Thoracic aorta (tissue), 2 donors: ENCODE measurements at regions not wholly inside any gene's neighbourhood (a gene's known extent, or its start where the extent isn't known, plus 50 kb on each side); places are given as distances from the start of the nearest gene placed in this dataset.

Experiments
- ATAC-seq: fragments of 150-250 bp; one replicate; pipeline ENCODE4 v1.8.0; 2017; ENCODE audit warnings: low read depth; ENCODE audit not compliant: insufficient number of reproducible peaks, low FRiP score
- DNase-seq: peaks from one replicate; pipeline ENCODE4 v3.0.0-alpha.2; 2020; ENCODE audit warnings: low spot score
- H3K27ac ChIP-seq, 2 donors: fragments of 200-600 bp; sonication (generic); 1 replicate in 1 of 2; 2 replicates in 1 of 2; pipeline ENCODE4 v1.5.1; 2016; ENCODE audit warnings: mild to moderate bottlenecking in 2 of 2, moderate library complexity in 2 of 2
- H3K27me3 ChIP-seq: fragments of 200-600 bp; sonication (generic); replicated peaks from 2 replicates; pipeline ENCODE4 v1.6.0; 2016; ENCODE audit warnings: mild to moderate bottlenecking; ENCODE audit not compliant: insufficient read depth
- H3K36me3 ChIP-seq: fragments of 200-600 bp; sonication (generic); one replicate; pipeline ENCODE4 v1.5.1; 2016
- H3K4me1 ChIP-seq, 2 donors: fragments of 200-600 bp; sonication (generic); 1 replicate in 1 of 2; 2 replicates in 1 of 2; pipeline versions ENCODE4 v1.5.1 to v1.6.0; 2016; ENCODE audit warnings: low read depth in 2 of 2, mild to moderate bottlenecking in 1 of 2; ENCODE audit not compliant: control insufficient read depth in 1 of 2
- H3K4me3 ChIP-seq: fragments of 200-600 bp; sonication (generic); 2 replicates; pipeline ENCODE4 v1.5.1; 2016; ENCODE audit warnings: mild to moderate bottlenecking
- H3K9me3 ChIP-seq: fragments of 200-600 bp; sonication (generic); 2 replicates; pipeline ENCODE4 v1.5.1; 2016
- TF ChIP-seq, protein P1 (sequence below): fragments of 200-600 bp; sonication (generic); IDR thresholded peaks from one replicate; pipeline ENCODE4 v1.5.1; 2019; ENCODE audit warnings: antibody characterized with exemption

DNA sequence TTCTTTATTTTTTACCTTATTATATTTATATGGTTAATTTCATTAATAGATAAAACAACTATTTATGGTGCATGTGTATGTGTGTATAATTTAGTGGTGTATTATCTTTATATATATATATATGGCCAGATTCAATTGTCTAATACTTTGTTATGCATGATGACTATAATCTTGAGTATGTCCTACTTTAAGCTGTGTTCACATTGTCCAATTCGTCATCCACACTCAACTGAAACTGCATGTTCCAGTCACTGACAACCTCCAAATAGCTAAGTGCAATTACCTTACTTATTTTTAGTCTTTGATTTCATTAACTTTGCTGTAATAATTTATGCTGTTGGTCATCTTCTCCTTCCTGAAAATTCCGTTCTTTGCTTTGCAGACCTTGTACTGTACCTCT is 306.5 kb upstream of the TMTC1 start:
- ATAC-seq (no peak), DNase-seq (no peak)
- Histone ChIP-seq H3K27me3 (no peaks in the 10 kb centered on the region), H3K4me3 (no peak overlapping the region), H3K9me3 (no peaks in the 10 kb centered on the region), H3K36me3 (no peaks in the 10 kb centered on the region), H3K4me1 (no peaks in the 10 kb centered on the region), H3K27ac (no peak overlapping the region)
- TF ChIP-seq, protein P1, sequence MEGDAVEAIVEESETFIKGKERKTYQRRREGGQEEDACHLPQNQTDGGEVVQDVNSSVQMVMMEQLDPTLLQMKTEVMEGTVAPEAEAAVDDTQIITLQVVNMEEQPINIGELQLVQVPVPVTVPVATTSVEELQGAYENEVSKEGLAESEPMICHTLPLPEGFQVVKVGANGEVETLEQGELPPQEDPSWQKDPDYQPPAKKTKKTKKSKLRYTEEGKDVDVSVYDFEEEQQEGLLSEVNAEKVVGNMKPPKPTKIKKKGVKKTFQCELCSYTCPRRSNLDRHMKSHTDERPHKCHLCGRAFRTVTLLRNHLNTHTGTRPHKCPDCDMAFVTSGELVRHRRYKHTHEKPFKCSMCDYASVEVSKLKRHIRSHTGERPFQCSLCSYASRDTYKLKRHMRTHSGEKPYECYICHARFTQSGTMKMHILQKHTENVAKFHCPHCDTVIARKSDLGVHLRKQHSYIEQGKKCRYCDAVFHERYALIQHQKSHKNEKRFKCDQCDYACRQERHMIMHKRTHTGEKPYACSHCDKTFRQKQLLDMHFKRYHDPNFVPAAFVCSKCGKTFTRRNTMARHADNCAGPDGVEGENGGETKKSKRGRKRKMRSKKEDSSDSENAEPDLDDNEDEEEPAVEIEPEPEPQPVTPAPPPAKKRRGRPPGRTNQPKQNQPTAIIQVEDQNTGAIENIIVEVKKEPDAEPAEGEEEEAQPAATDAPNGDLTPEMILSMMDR = no peak

DNA sequence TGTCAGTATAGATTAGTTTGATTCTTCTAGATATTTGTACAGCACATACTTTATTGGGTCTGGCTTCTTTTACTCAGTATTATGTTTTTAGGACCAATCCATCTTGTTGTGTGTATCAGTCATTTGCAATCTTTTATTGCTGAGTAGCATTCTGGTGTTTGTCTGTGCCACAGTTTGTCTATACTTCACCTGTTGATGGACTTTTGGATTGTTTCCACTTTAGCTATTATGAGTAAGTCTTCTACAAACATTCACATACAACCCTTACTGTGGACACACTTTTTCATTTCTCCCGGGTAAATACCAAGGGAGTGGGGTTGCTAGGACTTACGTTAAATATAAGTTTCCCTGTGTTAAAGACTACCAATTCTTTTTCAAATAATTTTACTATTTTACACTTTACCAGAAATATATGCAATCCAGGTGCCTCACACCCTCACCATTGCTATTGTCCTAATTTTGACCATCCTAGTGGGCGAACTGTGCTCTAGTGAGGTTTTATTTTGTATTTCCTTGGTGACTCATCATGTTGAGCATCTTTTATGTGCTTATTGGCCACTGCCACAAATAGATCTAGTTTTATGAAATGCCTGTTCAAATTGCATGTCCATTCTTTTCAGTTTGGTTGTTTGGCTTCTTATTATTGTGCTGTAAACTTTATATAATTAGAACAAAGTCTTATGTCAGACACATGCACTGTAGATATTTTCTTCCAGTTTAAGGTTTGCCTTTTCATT is 304.7 kb upstream of the TMTC1 start:
- no peaks in the 10 kb centered on the region for H3K27me3 ChIP-seq
- no peaks in the 10 kb centered on the region for H3K36me3 ChIP-seq
- DNase-seq (no peak), ATAC-seq (no peak)
- TF ChIP-seq, protein P1 = no peak
- H3K27ac ChIP-seq = no peak overlapping the region
- no peaks in the 10 kb centered on the region for H3K4me1 ChIP-seq
- H3K9me3 ChIP-seq = no peaks in the 10 kb centered on the region
- no peak overlapping the region for H3K4me3 ChIP-seq

DNA sequence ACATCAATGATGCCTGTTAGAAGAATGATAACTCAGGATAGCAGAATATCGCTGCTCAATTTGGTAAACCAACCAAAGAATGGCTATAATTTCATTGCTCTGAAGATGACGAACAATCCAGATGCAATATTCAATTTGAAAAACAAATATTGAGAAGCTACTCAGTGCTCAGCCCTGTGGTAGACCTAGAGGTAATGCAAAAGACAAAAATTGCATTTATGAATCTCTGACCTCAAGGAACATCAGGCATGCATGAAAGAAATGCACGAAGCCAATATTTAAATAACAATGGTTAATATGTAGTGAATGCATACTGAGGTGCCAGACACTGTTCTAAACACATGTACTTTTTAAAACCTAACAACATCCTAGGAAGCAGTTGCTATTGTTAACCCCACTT is 298.6 kb upstream of the TMTC1 start:
- no peak overlapping the region for H3K27ac ChIP-seq
- H3K36me3 ChIP-seq = no peaks in the 10 kb centered on the region
- TF ChIP-seq, protein P1 = no peak
- no peaks in the 10 kb centered on the region for H3K9me3 ChIP-seq
- no peaks in the 10 kb centered on the region for H3K27me3 ChIP-seq
- no peak for ATAC-seq
- H3K4me1 ChIP-seq = no peaks in the 10 kb centered on the region
- no peak for DNase-seq
- H3K4me3 ChIP-seq = no peak overlapping the region

DNA sequence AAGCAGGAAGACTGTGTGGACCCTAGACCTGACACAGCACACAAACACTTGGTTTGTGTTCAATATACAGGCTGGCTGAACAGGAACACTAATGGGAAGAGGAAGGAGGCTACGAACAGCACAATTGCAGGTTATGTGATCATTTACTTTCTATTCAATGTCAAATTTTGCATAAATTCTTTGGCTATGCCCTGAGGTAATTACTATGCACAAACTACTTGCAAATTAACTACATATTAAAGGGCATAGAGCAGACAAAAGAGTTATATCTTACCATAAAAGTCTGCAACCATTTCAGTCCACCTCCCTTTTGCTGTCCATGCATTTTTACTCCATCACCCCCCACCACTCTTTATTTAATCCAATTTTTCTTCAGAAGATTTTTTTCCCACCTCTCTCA is 291.2 kb upstream of the TMTC1 start:
- Histone ChIP-seq H3K4me3 (no peak overlapping the region), H3K36me3 (no peaks in the 10 kb centered on the region), H3K4me1 (no peaks in the 10 kb centered on the region), H3K27me3 (no peaks in the 10 kb centered on the region), H3K9me3 (no peaks in the 10 kb centered on the region), H3K27ac (no peak overlapping the region)
- DNase-seq (no peak), ATAC-seq (no peak)
- TF ChIP-seq, protein P1 = no peak

DNA sequence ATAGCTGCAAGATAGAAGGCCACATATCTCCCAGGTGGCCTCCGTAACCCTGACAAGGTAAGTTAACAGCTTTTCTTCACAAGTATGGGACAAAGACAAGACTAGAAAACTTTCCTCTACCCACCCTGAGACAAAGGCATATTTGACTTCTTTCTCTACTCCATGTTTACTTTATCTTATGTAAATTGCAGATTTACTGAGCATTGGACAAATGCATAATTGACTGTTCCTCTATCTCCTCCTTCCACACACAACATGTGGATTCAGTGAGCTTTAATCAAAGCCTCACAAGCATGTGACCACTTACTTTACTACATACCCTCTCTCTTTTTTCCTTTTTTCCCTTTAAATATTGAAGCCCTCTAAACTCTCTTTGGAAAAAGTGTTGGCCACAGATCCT is 289.1 kb upstream of the TMTC1 start:
- H3K4me3 ChIP-seq = no peak overlapping the region
- no peak for ATAC-seq

More for the DNA sequence above, 289.1 kb upstream of the TMTC1 start:
- Histone ChIP-seq H3K27ac (no peak overlapping the region), H3K9me3 (no peaks in the 10 kb centered on the region), H3K4me1 (no peaks in the 10 kb centered on the region), H3K36me3 (no peaks in the 10 kb centered on the region), H3K27me3 (no peaks in the 10 kb centered on the region)
- TF ChIP-seq, protein P1 = no peak
- DNase-seq = no peak
